Small intestine (tissue), 7 donors: ENCODE measurements at regions not wholly inside any gene's neighbourhood (a gene's known extent, or its start where the extent isn't known, plus 50 kb on each side); places are given as distances from the start of the nearest gene placed in this dataset.
"Not testable (repeated sequence)": the region's sequence is repeated elsewhere in the genome, so short reads cannot be mapped to it uniquely, and the experiment has no call there.

Source experiments
- DNase-seq, 2 donors: peaks; one replicate each; pipeline versions ENCODE4 v3.0.0 to v3.0.0-alpha.2; 2013
- FAIRE-seq: peaks from 2 replicates; lab custom pipeline; 2012; peaks lifted over from hg19 to GRCh38; lab: Jason Lieb, UNC
- H3K27ac ChIP-seq, 3 donors: one replicate each; pipeline ENCODE4 v1.5.1; 2013; ENCODE audit warnings: low read length in 2 of 3, mild to moderate bottlenecking in 2 of 3, control low read depth in 1 of 3, inconsistent platforms in 1 of 3, low read depth in 1 of 3, moderate library complexity in 1 of 3
- H3K27me3 ChIP-seq, 3 donors: one replicate each; pipeline ENCODE4 v1.6.1; 2013; ENCODE audit warnings: low read length in 3 of 3, inconsistent platforms in 1 of 3; ENCODE audit not compliant: control insufficient read depth in 3 of 3, insufficient read depth in 3 of 3
- H3K36me3 ChIP-seq, 3 donors: one replicate each; pipeline ENCODE4 v1.6.1; 2013; ENCODE audit warnings: low read length in 3 of 3, inconsistent platforms in 1 of 3, low read depth in 1 of 3, mild to moderate bottlenecking in 1 of 3, moderate library complexity in 1 of 3; ENCODE audit not compliant: control insufficient read depth in 3 of 3, insufficient read depth in 2 of 3
- H3K4me1 ChIP-seq, 3 donors: one replicate each; pipeline ENCODE4 v1.6.1; 2013; ENCODE audit warnings: low read length in 2 of 3, inconsistent platforms in 1 of 3, low read depth in 1 of 3, mild to moderate bottlenecking in 1 of 3, moderate library complexity in 1 of 3; ENCODE audit not compliant: control insufficient read depth in 3 of 3, insufficient read depth in 2 of 3
- H3K4me3 ChIP-seq, 3 donors: one replicate each; pipeline ENCODE4 v1.5.1; 2013; ENCODE audit warnings: low read length in 3 of 3, control low read depth in 1 of 3, inconsistent platforms in 1 of 3, low read depth in 1 of 3, mild to moderate bottlenecking in 1 of 3, moderate library complexity in 1 of 3
- H3K9me3 ChIP-seq, 2 donors: one replicate each; pipeline ENCODE4 v1.6.1; 2013; ENCODE audit warnings: low read depth in 1 of 2, low read length in 1 of 2; ENCODE audit not compliant: control insufficient read depth in 2 of 2, insufficient read depth in 1 of 2
- WGBS, 3 donors: extraction: QIAGEN DNeasy Blood & Tissue Kit; methylation state at CpG; one replicate each; pipeline ENCODE4 v1.1.7; 2013; 5-methylcytosine and 5-hydroxymethylcytosine counted together
- donor health status: healthy with polysubstance abuse.
- donor health status: control.
- donor health status: control.
- donor health status: Bipolar disorder and iron deficiency.
- donor health status: healthy.

DNA sequence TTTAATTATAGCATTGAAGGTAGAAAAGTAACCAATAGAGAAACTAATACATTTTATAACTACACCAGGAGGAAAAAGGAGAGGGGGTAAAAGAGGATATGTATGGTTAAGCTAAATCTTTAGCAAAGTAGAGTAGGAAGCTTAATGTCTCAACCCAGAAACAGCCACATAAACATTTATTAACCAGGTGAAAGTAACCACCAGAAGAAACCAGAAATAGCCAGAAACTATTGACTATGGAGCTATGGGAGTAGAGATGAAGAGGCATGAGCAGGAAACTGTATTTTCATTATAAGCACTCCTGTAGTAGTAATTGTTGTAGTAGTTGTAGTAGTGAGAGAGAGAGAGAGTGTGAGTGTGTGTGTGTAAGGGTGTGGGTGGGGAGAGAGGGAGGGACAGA, 617.5 kb upstream of the CHAC2 start:
- DNase-seq: no peak
- Histone ChIP-seq H3K36me3 (no peaks in the 10 kb centered on the region), H3K4me3 (no peak overlapping the region), H3K27ac (no peak overlapping the region), H3K9me3 (no peaks in the 10 kb centered on the region), H3K4me1 (no peaks in the 10 kb centered on the region), H3K27me3 (no peaks in the 10 kb centered on the region)
- FAIRE-seq: no peak

DNA sequence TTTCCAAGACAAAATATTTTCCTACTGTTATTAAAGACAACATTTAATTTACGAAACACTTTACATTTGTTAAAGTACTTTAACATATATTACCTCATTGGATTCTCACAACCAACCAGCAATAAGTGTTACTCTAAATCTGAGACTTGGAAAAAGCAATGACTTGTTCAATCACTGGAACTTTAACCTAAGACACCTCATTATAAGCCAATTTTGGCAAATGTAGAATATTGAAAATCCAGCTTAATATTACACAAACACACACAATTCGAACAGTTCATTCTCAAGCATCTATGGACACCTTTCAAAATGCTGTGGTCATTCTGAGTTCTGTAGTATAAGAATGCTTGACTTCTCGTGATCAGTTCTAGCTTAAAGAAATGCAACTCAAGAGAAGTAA, 619.4 kb upstream of the CHAC2 start:
- no peaks in the 10 kb centered on the region for H3K9me3 ChIP-seq
- no peaks in the 10 kb centered on the region for H3K36me3 ChIP-seq
- no peaks in the 10 kb centered on the region for H3K4me1 ChIP-seq
- FAIRE-seq: no peak
- no peaks in the 10 kb centered on the region for H3K27me3 ChIP-seq
- no peak for DNase-seq
- WGBS, 3 donors: 29 to 31% (median 31%) methylated on average over 3 of the region's 3 CpGs
- H3K4me3 ChIP-seq: no peak overlapping the region
- no peak overlapping the region for H3K27ac ChIP-seq

- Histone ChIP-seq H3K4me3 (no peak overlapping the region), H3K27ac (no peak overlapping the region), H3K36me3 (no peaks in the 10 kb centered on the region), H3K9me3 (no peaks in the 10 kb centered on the region), H3K27me3 (no peaks in the 10 kb centered on the region), H3K4me1 (peaks cover 0 to 11% (median 0%) of the 10 kb centered on the region in 3 donors)
- no peak for FAIRE-seq
- DNase-seq: no peak
- 70 to 83% (median 74%) methylated on average over 1 of the region's 1 CpG for WGBS, 3 donors
Observed at GRCh38 chr2:53131416-53131815, 636.2 kb upstream of the CHAC2 start.

DNA sequence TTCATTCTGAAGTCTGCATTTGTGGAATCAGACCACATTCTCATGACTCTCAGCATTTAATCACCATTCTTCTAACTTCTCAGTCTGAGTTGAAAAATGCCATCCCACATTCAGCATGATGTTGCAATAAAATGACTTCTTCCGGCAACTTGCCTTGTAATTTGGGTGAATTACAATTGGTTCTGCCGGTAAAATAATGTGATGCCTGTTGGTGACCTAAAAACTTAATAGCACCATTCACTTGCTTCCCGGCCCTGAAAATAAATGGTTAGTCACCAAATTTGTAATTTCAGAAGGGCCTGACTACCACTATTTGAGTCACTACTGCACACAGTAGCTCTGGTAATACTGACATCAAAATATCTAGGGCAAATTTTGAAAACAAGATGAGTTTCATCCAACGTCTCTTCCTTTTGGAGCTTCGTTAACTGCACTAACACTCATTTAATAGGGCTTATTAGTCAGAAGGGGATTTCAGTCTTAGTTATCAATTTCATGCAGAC, 637.1 kb upstream of the CHAC2 start:
- Histone ChIP-seq H3K27ac (no peak overlapping the region), H3K4me3 (no peak overlapping the region), H3K27me3 (no peaks in the 10 kb centered on the region), H3K36me3 (no peaks in the 10 kb centered on the region), H3K9me3 (no peaks in the 10 kb centered on the region), H3K4me1 (peaks cover 0 to 12% (median 0%) of the 10 kb centered on the region in 3 donors)
- no peak for FAIRE-seq
- WGBS, 3 donors: 74 to 87% (median 84%) methylated on average over 5 of the region's 5 CpGs
- DNase-seq: no peak

DNA sequence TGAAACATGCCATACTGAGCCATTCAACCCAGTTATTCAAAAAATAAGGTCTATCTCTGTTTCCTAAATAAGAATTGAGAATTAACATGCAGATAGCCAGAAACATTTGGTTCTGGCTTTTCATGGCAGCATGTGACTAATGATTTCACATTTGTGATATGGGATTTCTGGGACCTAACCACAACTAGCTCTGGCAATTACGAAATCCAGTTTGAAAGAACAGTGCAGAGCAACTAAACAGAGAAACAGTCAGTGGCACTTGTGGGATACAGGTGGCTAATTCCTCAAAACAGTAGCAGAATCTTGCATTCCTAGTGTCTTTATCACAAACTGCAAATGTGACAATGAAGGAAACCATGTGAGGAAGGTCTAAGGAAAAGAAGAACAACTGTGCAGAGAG, 637.8 kb upstream of the CHAC2 start:
- Histone ChIP-seq H3K4me3 (no peak overlapping the region), H3K9me3 (no peaks in the 10 kb centered on the region), H3K4me1 (peaks cover 0 to 12% (median 0%) of the 10 kb centered on the region in 3 donors), H3K36me3 (no peaks in the 10 kb centered on the region), H3K27me3 (no peaks in the 10 kb centered on the region), H3K27ac (no peak overlapping the region)
- 74 to 85% (median 80%) methylated on average over 1 of the region's 1 CpG for WGBS, 3 donors
- DNase-seq (no peak), FAIRE-seq (no peak)

- Histone ChIP-seq H3K9me3 (no peaks in the 10 kb centered on the region), H3K4me1 (peaks cover 0 to 12% (median 0%) of the 10 kb centered on the region in 3 donors), H3K27me3 (no peaks in the 10 kb centered on the region), H3K36me3 (no peaks in the 10 kb centered on the region), H3K4me3 (no peak overlapping the region), H3K27ac (peak overlapping the region in 1 of 3 donors; percentile 70)
- WGBS, 3 donors: 14 to 58% (median 32%) methylated on average over 5 of the region's 5 CpGs
- DNase-seq: peak; percentile 73 to 90
- FAIRE-seq: no peak
Observed at GRCh38 chr2:53127061-53127650, 640.4 kb upstream of the CHAC2 start.

- Histone ChIP-seq H3K27ac (no peak overlapping the region), H3K4me3 (no peak overlapping the region), H3K4me1 (no peaks in the 10 kb centered on the region), H3K36me3 (no peaks in the 10 kb centered on the region), H3K27me3 (no peaks in the 10 kb centered on the region), H3K9me3 (peaks cover 0 to 5% of the 10 kb centered on the region in 2 donors)
- FAIRE-seq (no peak), DNase-seq (no peak)
- 78 to 87% (median 81%) methylated on average over 1 of the region's 1 CpG for WGBS, 3 donors
Observed at GRCh38 chr2:53114991-53115390, 652.6 kb upstream of the CHAC2 start.

- 86 to 92% (median 91%) methylated on average over 2 of the region's 2 CpGs for WGBS, 3 donors
- Histone ChIP-seq H3K27me3 (no peaks in the 10 kb centered on the region), H3K4me1 (no peaks in the 10 kb centered on the region), H3K27ac (no peak overlapping the region), H3K36me3 (no peaks in the 10 kb centered on the region), H3K4me3 (no peak overlapping the region), H3K9me3 (peaks cover 0 to 5% of the 10 kb centered on the region in 2 donors)
- no peak for FAIRE-seq
- no peak for DNase-seq
Observed at GRCh38 chr2:53114582-53114981, 653.0 kb upstream of the CHAC2 start.

DNA sequence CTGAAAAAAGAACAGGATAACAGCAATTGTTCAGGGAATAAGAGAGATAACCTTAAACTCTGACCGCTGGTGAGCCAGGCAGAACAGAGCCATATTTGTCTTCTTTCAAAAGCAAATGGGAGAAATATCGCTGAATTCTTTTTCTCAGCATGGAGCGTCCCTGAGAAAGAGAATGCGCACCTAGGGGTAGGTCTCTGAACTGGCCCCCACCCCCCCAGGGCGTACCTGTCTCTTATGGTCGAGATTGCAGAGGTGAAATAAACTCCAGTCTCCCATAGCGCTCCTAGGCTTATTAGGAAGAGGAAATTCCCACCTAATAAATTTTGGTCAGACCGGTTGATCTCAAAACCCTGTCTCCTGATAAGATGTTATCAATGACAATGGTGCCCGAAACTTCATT, 655.2 kb upstream of the CHAC2 start:
- not testable (repeated sequence) for DNase-seq, H3K4me3 ChIP-seq, H3K27me3 ChIP-seq, H3K9me3 ChIP-seq, H3K4me1 ChIP-seq, H3K27ac ChIP-seq, FAIRE-seq, H3K36me3 ChIP-seq
- WGBS, 3 donors: 71 to 81% (median 79%) methylated on average over 8 to 9 of the region's 9 CpGs
